H9 (cell line): ENCODE measurements at regions not wholly inside any gene's neighbourhood (a gene's known extent, or its start where the extent isn't known, plus 50 kb on each side); places are given as distances from the start of the nearest gene placed in this dataset.

Experiments
- DNase-seq: peaks from one replicate; pipeline ENCODE4 v3.0.0-alpha.2; 2017
- H2AFZ ChIP-seq: one replicate; pipeline ENCODE4 v1.6.1; 2013; ENCODE audit warnings: mild to moderate bottlenecking, low read length, control low read depth, moderate library complexity
- H2AK5ac ChIP-seq: 2 replicates; pipeline ENCODE4 v1.6.1; 2013; ENCODE audit warnings: low read length, control low read depth, mixed read lengths; ENCODE audit not compliant: insufficient read length
- H2BK120ac ChIP-seq: one replicate; pipeline ENCODE4 v1.6.1; 2013; ENCODE audit warnings: low read depth, mild to moderate bottlenecking, low read length, control low read depth, inconsistent platforms; ENCODE audit not compliant: poor library complexity, severe bottlenecking
- H2BK12ac ChIP-seq: 2 replicates; pipeline ENCODE4 v1.6.1; 2013; ENCODE audit warnings: low read length, control low read depth, mixed read lengths, low read depth; ENCODE audit not compliant: insufficient read length
- H2BK15ac ChIP-seq: 2 replicates; pipeline ENCODE4 v1.6.1; 2013; ENCODE audit warnings: low read depth, low read length, control low read depth
- H2BK20ac ChIP-seq: one replicate; pipeline ENCODE4 v1.6.1; 2013; ENCODE audit warnings: low read depth, mild to moderate bottlenecking, low read length, control low read depth, inconsistent platforms; ENCODE audit not compliant: poor library complexity, severe bottlenecking
- H2BK5ac ChIP-seq: 2 replicates; pipeline ENCODE4 v1.6.1; 2013; ENCODE audit warnings: low read length, control low read depth, mixed read lengths; ENCODE audit not compliant: insufficient read length
- H3K14ac ChIP-seq: 2 replicates; pipeline ENCODE4 v1.6.1; 2013; ENCODE audit warnings: low read length, control low read depth; ENCODE audit not compliant: insufficient read depth
- H3K18ac ChIP-seq: 2 replicates; pipeline ENCODE4 v1.6.1; 2013; ENCODE audit warnings: low read depth, mild to moderate bottlenecking, mixed read lengths, low read length, control low read depth; ENCODE audit not compliant: insufficient read length
- H3K23ac ChIP-seq: 2 replicates; pipeline ENCODE4 v1.6.1; 2013; ENCODE audit warnings: low read length, control low read depth, mixed read lengths, low read depth; ENCODE audit not compliant: insufficient read length
- H3K23me2 ChIP-seq: 2 replicates; pipeline ENCODE4 v1.6.1; 2013; ENCODE audit warnings: low read depth, mild to moderate bottlenecking, mixed read lengths, low read length, control low read depth; ENCODE audit not compliant: insufficient read length, poor library complexity, severe bottlenecking
- H3K27ac ChIP-seq: 2 replicates; pipeline ENCODE4 v1.5.1; 2013; ENCODE audit warnings: low read length, control low read depth, mixed read lengths, low read depth; ENCODE audit not compliant: insufficient read length
- H3K27me3 ChIP-seq: 2 replicates; pipeline ENCODE4 v1.6.1; 2013; ENCODE audit warnings: low read length, control low read depth, inconsistent platforms; ENCODE audit not compliant: insufficient read depth
- H3K4ac ChIP-seq: 2 replicates; pipeline ENCODE4 v1.6.1; 2013; ENCODE audit warnings: low read depth, mild to moderate bottlenecking, control low read depth, inconsistent platforms, low read length, moderate library complexity
- H3K4me1 ChIP-seq: 2 replicates; pipeline ENCODE4 v1.6.1; 2013; ENCODE audit warnings: low read length, control low read depth, inconsistent platforms; ENCODE audit not compliant: insufficient read depth
- H3K4me2 ChIP-seq: 2 replicates; pipeline ENCODE4 v1.6.1; 2013; ENCODE audit warnings: low read length, control low read depth, mixed read lengths; ENCODE audit not compliant: insufficient read length, insufficient read depth
- H3K56ac ChIP-seq: 2 replicates; pipeline ENCODE4 v1.6.1; 2013; ENCODE audit warnings: low read depth, mild to moderate bottlenecking, mixed read lengths, low read length, control low read depth; ENCODE audit not compliant: insufficient read length
- H3K79me1 ChIP-seq: 2 replicates; pipeline ENCODE4 v1.6.1; 2013; ENCODE audit warnings: low read depth, mild to moderate bottlenecking, moderate library complexity, low read length, control low read depth, inconsistent platforms; ENCODE audit not compliant: insufficient read depth, poor library complexity, severe bottlenecking
- H3K79me2 ChIP-seq: 2 replicates; pipeline ENCODE4 v1.6.1; 2013; ENCODE audit warnings: low read length, control low read depth, inconsistent platforms; ENCODE audit not compliant: insufficient read depth
- H3K9ac ChIP-seq: 2 replicates; pipeline ENCODE4 v1.6.1; 2013; ENCODE audit warnings: low read length, control low read depth, mixed read lengths; ENCODE audit not compliant: insufficient read length; ENCODE audit errors: extremely low read depth
- H3K9me3 ChIP-seq: one replicate; pipeline ENCODE4 v1.6.1; 2013; ENCODE audit warnings: low read depth, low read length, inconsistent platforms; ENCODE audit not compliant: control insufficient read depth
- H3T11ph ChIP-seq: one replicate; pipeline ENCODE4 v1.6.1; 2013; ENCODE audit warnings: mild to moderate bottlenecking, low read length, control low read depth, inconsistent platforms
- H4K20me1 ChIP-seq: one replicate; pipeline ENCODE4 v1.6.1; 2013; ENCODE audit not compliant: control insufficient read depth, insufficient read length, insufficient read depth
- H4K5ac ChIP-seq: 2 replicates; pipeline ENCODE4 v1.6.1; 2013; ENCODE audit warnings: low read depth, mild to moderate bottlenecking, mixed read lengths, low read length, control low read depth; ENCODE audit not compliant: insufficient read length
- H4K8ac ChIP-seq: replicated peaks from 2 replicates; pipeline ENCODE4 v1.6.1; 2013; ENCODE audit warnings: low read length, control low read depth, mixed read lengths, low read depth; ENCODE audit not compliant: insufficient read length
- H4K91ac ChIP-seq: 2 replicates; pipeline ENCODE4 v1.6.1; 2013; ENCODE audit warnings: low read depth, mild to moderate bottlenecking, moderate library complexity, mixed read lengths, low read length, control low read depth; ENCODE audit not compliant: insufficient read length
- H3K27ac Mint-ChIP-seq, 3 experiments: 2 replicates in 2 of 3; 3 replicates in 1 of 3; pipeline ENCODE4 v1.8.0; 2020 to 2021; ENCODE audit warnings: mixed read lengths in 3 of 3, mild to moderate bottlenecking in 1 of 3, moderate library complexity in 1 of 3
- H3K27me3 Mint-ChIP-seq: 2 replicates; pipeline ENCODE4 v1.8.0; 2021; ENCODE audit warnings: low read depth, mild to moderate bottlenecking, moderate library complexity, mixed read lengths
- H3K36me3 Mint-ChIP-seq, 3 experiments: 2 replicates in 2 of 3; 3 replicates in 1 of 3; pipeline ENCODE4 v1.8.0; 2020 to 2021; ENCODE audit warnings: low read depth in 3 of 3, mixed read lengths in 3 of 3; ENCODE audit not compliant: insufficient read depth in 1 of 3
- H3K4me1 Mint-ChIP-seq, 2 experiments: 2 replicates each; pipeline ENCODE4 v1.8.0; 2020; ENCODE audit warnings: mixed read lengths in 2 of 2
- H3K4me3 Mint-ChIP-seq, 2 experiments: 2 replicates in 1 of 2; 3 replicates in 1 of 2; pipeline ENCODE4 v1.8.0; 2020 to 2021; ENCODE audit warnings: mild to moderate bottlenecking in 2 of 2, mixed read lengths in 2 of 2, moderate library complexity in 1 of 2
- H3K9me3 Mint-ChIP-seq, 2 experiments: 2 replicates in 1 of 2; 3 replicates in 1 of 2; pipeline ENCODE4 v1.8.0; 2020; ENCODE audit warnings: mild to moderate bottlenecking in 2 of 2, mixed read lengths in 2 of 2, moderate library complexity in 1 of 2
- CTCF ChIP-seq: fragments of 200-600 bp; sonication (generic); conservative IDR thresholded peaks from 3 replicates; pipeline ENCODE4 v1.8.0; 2021; ENCODE audit warnings: antibody characterized with exemption, mild to moderate bottlenecking
- WGBS: extraction: QIAGEN DNeasy Blood & Tissue Kit; methylation state at CpG from one replicate; pipeline ENCODE4 v1.1.7; 2013; ENCODE audit warnings: missing lambda C conversion rate, low lambda C conversion rate, mixed read lengths; ENCODE audit not compliant: insufficient read length; ENCODE audit errors: extremely low coverage; 5-methylcytosine and 5-hydroxymethylcytosine counted together

- Mint-ChIP-seq H3K27me3 (peaks cover 22% of the 10 kb centered on the region), H3K9me3 (peaks cover 0 to 8% of the 10 kb centered on the region in 2 experiments; a peak in 4 of 5 replicates), H3K4me1 (no peaks in the 10 kb centered on the region), H3K4me3 (no peak overlapping the region), H3K27ac (no peak overlapping the region), H3K36me3 (no peaks in the 10 kb centered on the region; a peak in 1 of 7 replicates)
- no peak overlapping the region for H2AK5ac ChIP-seq
- no peak overlapping the region for H4K8ac ChIP-seq
- H3K9me3 ChIP-seq = no peaks in the 10 kb centered on the region
- no peak overlapping the region for H3K18ac ChIP-seq
- H2BK15ac ChIP-seq = no peak overlapping the region
- H3K79me1 ChIP-seq = no peaks in the 10 kb centered on the region
- TF ChIP-seq CTCF = no peak
- no peak overlapping the region for H3K14ac ChIP-seq
- H3K27ac ChIP-seq = no peak overlapping the region
- no peak overlapping the region for H3K23ac ChIP-seq
- no peaks in the 10 kb centered on the region for H3K4me1 ChIP-seq
- no peak overlapping the region for H2AFZ ChIP-seq
- peaks cover 9% of the 10 kb centered on the region for H3K27me3 ChIP-seq
- no peak overlapping the region for H2BK12ac ChIP-seq
- H4K91ac ChIP-seq = no peak overlapping the region
- no peaks in the 10 kb centered on the region for H3K79me2 ChIP-seq
- no peaks in the 10 kb centered on the region for H3K23me2 ChIP-seq
- no peak overlapping the region for H2BK120ac ChIP-seq
- WGBS = 100% methylated on average over 4 of the region's 4 CpGs
- no peak overlapping the region for H3K9ac ChIP-seq
- no peak overlapping the region for H4K5ac ChIP-seq
- DNase-seq = no peak
- no peak overlapping the region for H3K56ac ChIP-seq
- no peak overlapping the region for H2BK20ac ChIP-seq
- no peaks in the 10 kb centered on the region for H4K20me1 ChIP-seq
- H2BK5ac ChIP-seq = no peak overlapping the region
- H3K4ac ChIP-seq = no peak overlapping the region
- H3K4me2 ChIP-seq = no peak overlapping the region
- no peak overlapping the region for H3T11ph ChIP-seq
Measured at GRCh38 chr22:44633647-44634046, 68.4 kb upstream of the PRR5 start.
